Caco-2 (cell line): ENCODE measurements at regions not wholly inside any gene's neighbourhood (a gene's known extent, or its start where the extent isn't known, plus 50 kb on each side); places are given as distances from the start of the nearest gene placed in this dataset.

Experiments used
- BruUV-seq: library from RNA; stranded (reverse); fragments of 400-500 nt; replicated peaks from 2 replicates; lab custom pipeline; 2021; lab: Mats Ljungman, UMichigan
- CTCF ChIA-PET: fragments of 300-600 bp; sonication (Branson Sonifier 250); formaldehyde crosslinking; loops from one replicate; lab custom pipeline; 2022; ENCODE audit warnings: antibody characterized with exemption; lab: Charles Lee
- POLR2A ChIA-PET: fragments of 300-600 bp; sonication (Branson Sonifier 250); formaldehyde crosslinking; loops from one replicate; lab custom pipeline; 2022; ENCODE audit warnings: antibody characterized with exemption; lab: Charles Lee
- DNase-seq, 2 experiments: peaks; one replicate each; pipeline versions ENCODE4 v3.0.0 to v3.0.0-alpha.2; 2020 to 2022
- H3K27me3 ChIP-seq: replicated peaks from 2 replicates; pipeline ENCODE4 v1.6.0; 2011; ENCODE audit warnings: low read length; ENCODE audit not compliant: control insufficient read depth, insufficient read depth
- H3K36me3 ChIP-seq: 2 replicates; pipeline ENCODE4 v1.5.1; 2011; ENCODE audit warnings: low read length; ENCODE audit not compliant: control insufficient read depth, insufficient read depth
- H3K4me1 ChIP-seq: fragments of 250-450 bp; sonication (Bioruptor Pico); 2 replicates; pipeline ENCODE4 v1.5.1; 2020; ENCODE audit warnings: mild to moderate bottlenecking
- H3K4me3 ChIP-seq: 2 replicates; pipeline ENCODE4 v1.5.1; 2011; ENCODE audit warnings: low read depth, mild to moderate bottlenecking, control low read depth, low read length
- H3K9me3 ChIP-seq: fragments of 250-450 bp; sonication (Bioruptor Pico); 2 replicates; pipeline ENCODE4 v1.5.1; 2020; ENCODE audit warnings: mild to moderate bottlenecking, moderate library complexity
- H3K27ac Mint-ChIP-seq: one replicate; pipeline ENCODE4 v1.8.0; 2022; ENCODE audit warnings: mixed read lengths; ENCODE audit not compliant: unreplicated experiment
- H3K27me3 Mint-ChIP-seq: one replicate; pipeline ENCODE4 v1.8.0; 2022; ENCODE audit warnings: mixed read lengths; ENCODE audit not compliant: insufficient read depth, unreplicated experiment
- H3K36me3 Mint-ChIP-seq: one replicate; pipeline ENCODE4 v1.8.0; 2022; ENCODE audit warnings: mild to moderate bottlenecking, mixed read lengths; ENCODE audit not compliant: insufficient read depth, unreplicated experiment
- H3K4me1 Mint-ChIP-seq: one replicate; pipeline ENCODE4 v1.8.0; 2022; ENCODE audit warnings: low read depth, mixed read lengths; ENCODE audit not compliant: unreplicated experiment
- H3K4me3 Mint-ChIP-seq: one replicate; pipeline ENCODE4 v1.8.0; 2022; ENCODE audit warnings: mild to moderate bottlenecking, moderate library complexity, mixed read lengths; ENCODE audit not compliant: unreplicated experiment
- H3K9me3 Mint-ChIP-seq: one replicate; pipeline ENCODE4 v1.8.0; 2022; ENCODE audit warnings: mixed read lengths; ENCODE audit not compliant: unreplicated experiment
- CTCF ChIP-seq, 2 experiments: fragments of 200-600 bp in 1 of 2; IDR thresholded peaks; 1 replicate in 1 of 2; 2 replicates in 1 of 2; pipeline versions ENCODE4 v1.5.1 to v1.8.0; 2011 to 2022; ENCODE audit warnings: antibody characterized with exemption in 1 of 2, control low read depth in 1 of 2, inconsistent platforms in 1 of 2, low read depth in 1 of 2, low read length in 1 of 2, mild to moderate bottlenecking in 1 of 2, moderate library complexity in 1 of 2; ENCODE audit not compliant: insufficient read depth in 1 of 2, severe bottlenecking in 1 of 2, unreplicated experiment in 1 of 2
- intact Hi-C: fragments of 100-400 bp; cut with micrococcal nuclease; formaldehyde crosslinking; loops from one replicate; pipeline ENCODE4 v1.10.0; 2022; ENCODE audit not compliant: unreplicated experiment

GRCh38 chr11:50246183-50246582 is 213.5 kb downstream of the OR4C45 start:
- no peaks in the 10 kb centered on the region for H3K36me3 ChIP-seq
- no peak for DNase-seq
- Mint-ChIP-seq H3K27ac (no peak overlapping the region), H3K9me3 (no peaks in the 10 kb centered on the region), H3K27me3 (no peaks in the 10 kb centered on the region), H3K4me3 (no peak overlapping the region), H3K4me1 (no peaks in the 10 kb centered on the region), H3K36me3 (no peaks in the 10 kb centered on the region)
- no peaks in the 10 kb centered on the region for H3K4me1 ChIP-seq
- no peak overlapping the region for H3K4me3 ChIP-seq
- ChIA-PET CTCF (no interaction called here), POLR2A (no interaction called here)
- H3K9me3 ChIP-seq = no peaks in the 10 kb centered on the region; the same call in 1 of the 2 replicates
- intact Hi-C loops = no loop called here
- H3K27me3 ChIP-seq = no peaks in the 10 kb centered on the region
- no peak for TF ChIP-seq CTCF (IDR thresholded peaks at IDR 0.05; ENCODE audit: insufficient read depth in 1 of 2, low read depth in 1 of 2, low read length in 1 of 2, severe bottlenecking in 1 of 2, unreplicated experiment in 1 of 2)
- no TSS peak for BruUV-seq

GRCh38 chr11:50246699-50247098 is 214.0 kb downstream of the OR4C45 start:
- CTCF ChIA-PET = no interaction called here
- H3K36me3 Mint-ChIP-seq = no peaks in the 10 kb centered on the region
- H3K4me3 ChIP-seq = no peak overlapping the region

GRCh38 chr11:50247309-50247874 is 214.7 kb downstream of the OR4C45 start:
- CTCF ChIA-PET = no interaction called here
- TF ChIP-seq CTCF (IDR thresholded peaks at IDR 0.05; ENCODE audit: insufficient read depth in 1 of 2, low read depth in 1 of 2, low read length in 1 of 2, severe bottlenecking in 1 of 2, unreplicated experiment in 1 of 2) = no peak
- no peak overlapping the region for H3K4me3 Mint-ChIP-seq
- intact Hi-C loops = no loop called here
- H3K36me3 Mint-ChIP-seq = no peaks in the 10 kb centered on the region
- no peaks in the 10 kb centered on the region for H3K9me3 Mint-ChIP-seq
- H3K4me1 Mint-ChIP-seq = no peaks in the 10 kb centered on the region
- no TSS peak for BruUV-seq
- no peaks in the 10 kb centered on the region for H3K27me3 Mint-ChIP-seq
- DNase-seq = no peak
- POLR2A ChIA-PET = no interaction called here
- Histone ChIP-seq H3K4me1 (no peaks in the 10 kb centered on the region), H3K27me3 (no peaks in the 10 kb centered on the region), H3K36me3 (no peaks in the 10 kb centered on the region), H3K9me3 (no peaks in the 10 kb centered on the region; the same call in 1 of the 2 replicates), H3K4me3 (no peak overlapping the region)
- H3K27ac Mint-ChIP-seq = no peak overlapping the region

More at GRCh38 chr11:50246699-50247098, 214.0 kb downstream of the OR4C45 start:
- TF ChIP-seq CTCF (IDR thresholded peaks at IDR 0.05; ENCODE audit: insufficient read depth in 1 of 2, low read depth in 1 of 2, low read length in 1 of 2, severe bottlenecking in 1 of 2, unreplicated experiment in 1 of 2) = no peak
- Mint-ChIP-seq H3K27ac (no peak overlapping the region), H3K27me3 (no peaks in the 10 kb centered on the region), H3K4me1 (no peaks in the 10 kb centered on the region), H3K9me3 (no peaks in the 10 kb centered on the region), H3K4me3 (no peak overlapping the region)
- POLR2A ChIA-PET = no interaction called here
- intact Hi-C loops = no loop called here
- Histone ChIP-seq H3K4me1 (no peaks in the 10 kb centered on the region), H3K27me3 (no peaks in the 10 kb centered on the region), H3K9me3 (no peaks in the 10 kb centered on the region; the same call in 1 of the 2 replicates), H3K36me3 (no peaks in the 10 kb centered on the region)
- DNase-seq = no peak
- no TSS peak for BruUV-seq
